ENCODE measurements at regions not wholly inside any gene's neighbourhood (a gene's known extent, or its start where the extent isn't known, plus 50 kb on each side); places are given as distances from the start of the nearest gene placed in this dataset.

GRCh38 chr4:144595681-144596080 is 50.3 kb upstream of the HHIP start:
- no peak for DNase-seq
- intact Hi-C loops (cut with DNase I, micrococcal nuclease) = no loop called here

More at GRCh38 chr4:144595681-144596080, 50.3 kb upstream of the HHIP start:
- H3K4me3 ChIP-seq = no peak overlapping the region
- H3K9me3 ChIP-seq = no peaks in the 10 kb centered on the region
- peaks cover 7% of the 10 kb centered on the region for H3K4me1 ChIP-seq (ENCODE audit: low read depth)
- no peaks in the 10 kb centered on the region for H3K36me3 ChIP-seq (ENCODE audit: low read depth)
- ATAC-seq = peak; percentile 31
- TF ChIP-seq, protein P1, sequence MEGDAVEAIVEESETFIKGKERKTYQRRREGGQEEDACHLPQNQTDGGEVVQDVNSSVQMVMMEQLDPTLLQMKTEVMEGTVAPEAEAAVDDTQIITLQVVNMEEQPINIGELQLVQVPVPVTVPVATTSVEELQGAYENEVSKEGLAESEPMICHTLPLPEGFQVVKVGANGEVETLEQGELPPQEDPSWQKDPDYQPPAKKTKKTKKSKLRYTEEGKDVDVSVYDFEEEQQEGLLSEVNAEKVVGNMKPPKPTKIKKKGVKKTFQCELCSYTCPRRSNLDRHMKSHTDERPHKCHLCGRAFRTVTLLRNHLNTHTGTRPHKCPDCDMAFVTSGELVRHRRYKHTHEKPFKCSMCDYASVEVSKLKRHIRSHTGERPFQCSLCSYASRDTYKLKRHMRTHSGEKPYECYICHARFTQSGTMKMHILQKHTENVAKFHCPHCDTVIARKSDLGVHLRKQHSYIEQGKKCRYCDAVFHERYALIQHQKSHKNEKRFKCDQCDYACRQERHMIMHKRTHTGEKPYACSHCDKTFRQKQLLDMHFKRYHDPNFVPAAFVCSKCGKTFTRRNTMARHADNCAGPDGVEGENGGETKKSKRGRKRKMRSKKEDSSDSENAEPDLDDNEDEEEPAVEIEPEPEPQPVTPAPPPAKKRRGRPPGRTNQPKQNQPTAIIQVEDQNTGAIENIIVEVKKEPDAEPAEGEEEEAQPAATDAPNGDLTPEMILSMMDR (IDR thresholded peaks at IDR 0.05) = no peak
